ENCODE measurements at regions not wholly inside any gene's neighbourhood (a gene's known extent, or its start where the extent isn't known, plus 50 kb on each side); places are given as distances from the start of the nearest gene placed in this dataset.

GRCh38 chr18:41602034-41602433 is 353.0 kb upstream of the PIK3C3 start:
- WGBS, 4 donors = 66 to 91% (median 90%) methylated on average over 4 of the region's 4 CpGs
- no peak for TF ChIP-seq CTCF (IDR thresholded peaks at IDR 0.05)
- TF ChIP-seq POLR2A (IDR thresholded peaks at IDR 0.05) = no peak
- no peaks in the 10 kb centered on the region for H3K27me3 ChIP-seq
- peaks cover 0 to 3% (median 0%) of the 10 kb centered on the region in 12 donors for H3K9me3 ChIP-seq
- no peaks in the 10 kb centered on the region for H3K36me3 ChIP-seq
- intact Hi-C loops (cut with DNase I) = no loop called here
- H3K4me1 ChIP-seq = peaks cover 0 to 7% (median 0%) of the 10 kb centered on the region in 12 donors
- no peak for ATAC-seq
- no peak overlapping the region for H3K27ac ChIP-seq
- H3K4me3 ChIP-seq = no peak overlapping the region
- DNase-seq = no peak

GRCh38 chr18:41600693-41601391 is 354.2 kb upstream of the PIK3C3 start:
- Histone ChIP-seq H3K27me3 (no peaks in the 10 kb centered on the region), H3K36me3 (no peaks in the 10 kb centered on the region), H3K9me3 (peaks cover 0 to 1% (median 0%) of the 10 kb centered on the region in 12 donors), H3K4me1 (peaks cover 0 to 7% (median 0%) of the 10 kb centered on the region in 12 donors), H3K27ac (no peak overlapping the region), H3K4me3 (no peak overlapping the region)
- WGBS, 4 donors = 89 to 95% (median 94%) methylated on average over 3 of the region's 3 CpGs
- TF ChIP-seq POLR2A (IDR thresholded peaks at IDR 0.05) (no peak), CTCF (IDR thresholded peaks at IDR 0.05) (no peak)
- intact Hi-C loops (cut with DNase I) = no loop called here
- no peak for DNase-seq
- ATAC-seq = no peak

GRCh38 chr18:41599466-41599865 is 355.6 kb upstream of the PIK3C3 start:
- TF ChIP-seq CTCF (IDR thresholded peaks at IDR 0.05) (no peak), POLR2A (IDR thresholded peaks at IDR 0.05) (no peak)
- peak in 1 of 5 donors; percentile 34 for DNase-seq
- Histone ChIP-seq H3K4me3 (no peak overlapping the region), H3K4me1 (no peaks in the 10 kb centered on the region), H3K36me3 (no peaks in the 10 kb centered on the region), H3K27me3 (no peaks in the 10 kb centered on the region), H3K9me3 (no peaks in the 10 kb centered on the region), H3K27ac (no peak overlapping the region)
- WGBS, 4 donors = 79 to 85% (median 82%) methylated on average over 3 of the region's 3 CpGs
- peak in 1 of 4 donors; percentile 32 for ATAC-seq
- intact Hi-C loops (cut with DNase I) = loop anchor here in 1 of 10 donors (1.0 kb wide), 1 partner anchor 20 kb away; no protein-coding TSS in a partner anchor

- ATAC-seq = peak in 2 of 4 donors; percentile 7 to 46
- TF ChIP-seq CTCF (IDR thresholded peaks at IDR 0.05) = no peak
- TF ChIP-seq POLR2A (IDR thresholded peaks at IDR 0.05) = no peak
- no peaks in the 10 kb centered on the region for H3K36me3 ChIP-seq
- peaks cover 0 to 2% (median 0%) of the 10 kb centered on the region in 12 donors for H3K9me3 ChIP-seq
- 38 to 63% (median 48%) methylated on average over 3 of the region's 3 CpGs for WGBS, 4 donors
- DNase-seq = no peak
- H3K4me3 ChIP-seq = no peak overlapping the region
- no peaks in the 10 kb centered on the region for H3K27me3 ChIP-seq
- intact Hi-C loops (cut with DNase I) = no loop called here
- no peak overlapping the region for H3K27ac ChIP-seq
- H3K4me1 ChIP-seq = no peaks in the 10 kb centered on the region
Observed at GRCh38 chr18:41594582-41594981, 360.5 kb upstream of the PIK3C3 start.
